ENCODE measurements at regions not wholly inside any gene's neighbourhood (a gene's known extent, or its start where the extent isn't known, plus 50 kb on each side); places are given as distances from the start of the nearest gene placed in this dataset.
A peak's percentile ranks its signal among the peaks of the same experiment; 100 is the strongest.

DNA sequence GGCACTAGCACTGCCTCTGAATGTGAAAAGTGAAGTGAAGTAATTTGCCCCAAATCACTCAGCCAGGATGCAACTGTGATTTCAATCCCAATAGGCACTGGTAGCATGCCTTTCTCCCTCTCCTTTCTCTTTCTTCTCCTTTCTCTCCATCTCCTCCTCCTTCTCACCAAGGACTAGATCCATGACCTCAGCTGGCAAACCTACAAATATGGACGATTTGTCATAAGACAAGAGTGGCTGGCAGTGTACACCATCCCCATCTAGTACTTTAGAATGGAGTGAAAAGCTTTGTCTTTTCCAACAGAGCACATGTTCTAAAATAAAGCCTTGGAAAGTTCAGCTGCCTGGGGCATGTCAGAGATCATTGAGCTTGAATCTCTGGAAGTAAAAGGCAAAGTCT lies 574.7 kb upstream of the CLINT1 start:
- Histone ChIP-seq H3F3A (ENCODE audit: insufficient read depth) (no peaks in the 10 kb centered on the region), H4K20me1 (ENCODE audit: low read depth, low read length) (no peaks in the 10 kb centered on the region), H3K4me2 (ENCODE audit: low read depth, low read length, poor library complexity, severe bottlenecking) (no peak overlapping the region), H3K79me2 (ENCODE audit: insufficient read depth, low read length) (no peaks in the 10 kb centered on the region), H3K9me2 (replicated peaks; ENCODE audit: insufficient read depth, low read length) (no peaks in the 10 kb centered on the region), H3K9me3 (ENCODE audit: insufficient read depth, low read length) (no peaks in the 10 kb centered on the region), H3K27ac (ENCODE audit: low read depth, low read length) (no peak overlapping the region), H3K36me3 (ENCODE audit: low read length) (peaks cover 4% of the 10 kb centered on the region; the same call in 1 of the 2 replicates), H3K4me3 (ENCODE audit: insufficient read depth, low read length, poor library complexity, severe bottlenecking) (no peak overlapping the region), H2AFZ (ENCODE audit: low read depth, low read length, severe bottlenecking) (no peak overlapping the region), H3K9ac (ENCODE audit: low read length) (no peak overlapping the region), H3K27me3 (ENCODE audit: low read length) (no peaks in the 10 kb centered on the region)
- TF ChIP-seq, protein P1, sequence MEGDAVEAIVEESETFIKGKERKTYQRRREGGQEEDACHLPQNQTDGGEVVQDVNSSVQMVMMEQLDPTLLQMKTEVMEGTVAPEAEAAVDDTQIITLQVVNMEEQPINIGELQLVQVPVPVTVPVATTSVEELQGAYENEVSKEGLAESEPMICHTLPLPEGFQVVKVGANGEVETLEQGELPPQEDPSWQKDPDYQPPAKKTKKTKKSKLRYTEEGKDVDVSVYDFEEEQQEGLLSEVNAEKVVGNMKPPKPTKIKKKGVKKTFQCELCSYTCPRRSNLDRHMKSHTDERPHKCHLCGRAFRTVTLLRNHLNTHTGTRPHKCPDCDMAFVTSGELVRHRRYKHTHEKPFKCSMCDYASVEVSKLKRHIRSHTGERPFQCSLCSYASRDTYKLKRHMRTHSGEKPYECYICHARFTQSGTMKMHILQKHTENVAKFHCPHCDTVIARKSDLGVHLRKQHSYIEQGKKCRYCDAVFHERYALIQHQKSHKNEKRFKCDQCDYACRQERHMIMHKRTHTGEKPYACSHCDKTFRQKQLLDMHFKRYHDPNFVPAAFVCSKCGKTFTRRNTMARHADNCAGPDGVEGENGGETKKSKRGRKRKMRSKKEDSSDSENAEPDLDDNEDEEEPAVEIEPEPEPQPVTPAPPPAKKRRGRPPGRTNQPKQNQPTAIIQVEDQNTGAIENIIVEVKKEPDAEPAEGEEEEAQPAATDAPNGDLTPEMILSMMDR (IDR thresholded peaks at IDR 0.05; ENCODE audit: insufficient read depth, low read length, poor library complexity, severe bottlenecking): no peak
- TF ChIP-seq EZH2phosphoT487 (conservative IDR thresholded peaks at IDR 0.05; ENCODE audit: low read length): no peak

DNA sequence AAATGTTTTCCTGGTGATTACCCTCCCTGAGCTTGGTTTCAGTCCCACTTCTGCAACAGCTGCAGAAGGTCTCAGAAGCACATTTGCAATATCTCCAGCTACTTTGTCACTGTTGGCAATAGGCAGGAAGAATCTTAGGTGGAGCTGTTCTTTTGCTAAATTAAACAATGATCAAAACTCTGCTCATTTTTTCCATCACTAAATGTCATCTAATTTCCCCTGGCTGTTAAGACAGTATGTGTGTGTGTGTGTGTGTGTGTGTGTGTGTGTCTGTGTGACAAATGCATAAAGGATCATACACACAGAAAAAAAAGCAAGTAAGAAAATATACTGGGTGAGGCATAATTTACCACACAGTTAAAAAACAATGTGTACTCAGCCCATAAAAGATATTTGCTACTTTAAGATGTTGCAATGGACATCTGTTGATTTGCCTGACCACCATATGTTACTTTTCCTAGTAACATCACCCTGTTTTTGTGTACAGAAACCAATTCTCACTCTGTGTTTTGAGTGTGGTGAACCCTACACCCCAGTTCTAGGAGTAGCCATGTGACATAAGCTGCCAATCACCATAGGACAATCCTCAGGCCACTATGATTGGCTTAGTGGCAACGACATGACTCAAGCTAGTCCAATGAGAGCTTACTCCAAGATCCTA lies 572.6 kb upstream of the CLINT1 start:
- H3F3A ChIP-seq (ENCODE audit: insufficient read depth): no peaks in the 10 kb centered on the region
- H3K9me2 ChIP-seq (replicated peaks; ENCODE audit: insufficient read depth, low read length): no peaks in the 10 kb centered on the region
- H3K36me3 ChIP-seq (ENCODE audit: low read length): peaks cover 4% of the 10 kb centered on the region; the same call in 1 of the 2 replicates
- no peaks in the 10 kb centered on the region for H4K20me1 ChIP-seq (ENCODE audit: low read depth, low read length)
- no peak overlapping the region for H3K4me3 ChIP-seq (ENCODE audit: insufficient read depth, low read length, poor library complexity, severe bottlenecking)
- H2AFZ ChIP-seq (ENCODE audit: low read depth, low read length, severe bottlenecking): no peak overlapping the region
- TF ChIP-seq, protein P1 (IDR thresholded peaks at IDR 0.05; ENCODE audit: insufficient read depth, low read length, poor library complexity, severe bottlenecking): no peak
- no peak for TF ChIP-seq EZH2phosphoT487 (conservative IDR thresholded peaks at IDR 0.05; ENCODE audit: low read length)
- no peak overlapping the region for H3K4me2 ChIP-seq (ENCODE audit: low read depth, low read length, poor library complexity, severe bottlenecking)
- H3K9me3 ChIP-seq (ENCODE audit: insufficient read depth, low read length): no peaks in the 10 kb centered on the region
- H3K79me2 ChIP-seq (ENCODE audit: insufficient read depth, low read length): no peaks in the 10 kb centered on the region
- no peaks in the 10 kb centered on the region for H3K27me3 ChIP-seq (ENCODE audit: low read length)
- H3K9ac ChIP-seq (ENCODE audit: low read length): no peak overlapping the region
- no peak overlapping the region for H3K27ac ChIP-seq (ENCODE audit: low read depth, low read length)

DNA sequence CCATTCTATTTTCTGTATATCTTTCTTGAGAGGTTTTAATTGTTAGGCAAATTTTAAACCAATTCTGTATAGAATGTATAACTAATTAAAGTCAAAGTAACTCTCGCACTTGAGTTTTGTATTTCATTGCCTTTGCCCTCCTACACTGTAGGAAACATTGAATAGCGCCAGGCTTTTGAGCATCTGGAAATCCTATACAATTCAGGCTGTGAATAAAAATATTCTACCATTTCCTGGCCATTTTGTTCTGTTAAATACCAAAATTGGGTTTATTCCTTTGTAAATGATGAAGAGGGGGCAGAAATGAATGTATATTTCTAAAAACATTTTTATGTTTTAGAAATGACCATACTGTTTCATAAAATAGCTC lies 571.8 kb upstream of the CLINT1 start:
- Histone ChIP-seq H3K36me3 (ENCODE audit: low read length) (peaks cover 4% of the 10 kb centered on the region; the same call in 1 of the 2 replicates), H3K27ac (ENCODE audit: low read depth, low read length) (no peak overlapping the region), H3K9ac (ENCODE audit: low read length) (no peak overlapping the region), H3F3A (ENCODE audit: insufficient read depth) (no peaks in the 10 kb centered on the region), H3K9me2 (replicated peaks; ENCODE audit: insufficient read depth, low read length) (no peaks in the 10 kb centered on the region), H3K4me3 (ENCODE audit: insufficient read depth, low read length, poor library complexity, severe bottlenecking) (no peak overlapping the region), H2AFZ (ENCODE audit: low read depth, low read length, severe bottlenecking) (no peak overlapping the region), H3K27me3 (ENCODE audit: low read length) (no peaks in the 10 kb centered on the region), H3K4me2 (ENCODE audit: low read depth, low read length, poor library complexity, severe bottlenecking) (peak overlapping the region; percentile 9), H3K79me2 (ENCODE audit: insufficient read depth, low read length) (no peaks in the 10 kb centered on the region), H3K9me3 (ENCODE audit: insufficient read depth, low read length) (no peaks in the 10 kb centered on the region), H4K20me1 (ENCODE audit: low read depth, low read length) (no peaks in the 10 kb centered on the region)
- TF ChIP-seq, protein P1 (IDR thresholded peaks at IDR 0.05; ENCODE audit: insufficient read depth, low read length, poor library complexity, severe bottlenecking): no peak
- TF ChIP-seq EZH2phosphoT487 (conservative IDR thresholded peaks at IDR 0.05; ENCODE audit: low read length): no peak

Measured in SU-DHL-6 (cell line).